ENCODE measurements at regions not wholly inside any gene's neighbourhood (a gene's known extent, or its start where the extent isn't known, plus 50 kb on each side); places are given as distances from the start of the nearest gene placed in this dataset.

DNA sequence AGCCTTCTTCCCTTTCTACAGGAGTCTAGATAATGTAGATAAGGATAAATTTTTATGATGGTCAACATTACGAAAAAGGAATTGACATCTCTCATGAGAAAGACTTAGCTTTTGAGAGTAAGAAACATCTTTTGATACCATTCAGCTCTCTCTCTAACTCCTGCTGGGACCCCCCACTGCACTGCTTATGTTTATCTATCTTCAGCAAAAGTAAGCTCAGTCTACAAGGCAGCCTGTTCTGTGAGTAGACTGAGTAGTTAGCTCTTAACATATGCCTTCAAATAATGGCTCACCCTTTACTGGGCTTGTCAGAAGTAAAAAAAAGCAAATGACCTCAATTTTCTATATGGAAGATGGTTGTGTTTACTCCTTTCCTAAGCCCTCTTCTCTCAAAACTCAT, 372.2 kb upstream of the CDH11 start:
- Mint-ChIP-seq H3K36me3 (ENCODE audit: low read depth) (no peaks in the 10 kb centered on the region), H3K27ac (no peak overlapping the region), H3K27me3 (ENCODE audit: insufficient read depth) (no peaks in the 10 kb centered on the region), H3K4me1 (ENCODE audit: low read depth) (no peaks in the 10 kb centered on the region), H3K9me3 (peaks cover 11% of the 10 kb centered on the region), H3K4me3 (no peak overlapping the region)
- DNase-seq (ENCODE audit: low spot score) = no peak
- intact Hi-C loops (cut with micrococcal nuclease) = no loop called here

DNA sequence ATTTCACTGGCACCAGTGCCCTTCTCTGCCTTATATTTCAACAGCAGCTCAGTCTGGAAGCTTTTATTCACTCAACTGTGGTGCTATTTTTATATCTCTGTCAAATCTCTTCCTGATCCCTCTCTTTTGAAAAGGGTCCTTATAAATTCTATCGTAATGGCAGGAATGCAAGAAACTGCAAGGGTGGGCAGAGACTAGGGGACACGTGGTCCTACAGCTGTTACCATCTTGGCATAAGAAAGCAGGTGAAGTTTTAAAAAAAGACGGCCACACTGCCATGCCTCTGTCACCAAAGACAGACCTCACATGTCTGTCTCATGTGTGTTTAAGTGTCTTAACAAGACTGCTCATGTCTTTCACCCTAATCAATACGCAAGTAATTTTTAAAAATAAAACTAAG, 368.4 kb upstream of the CDH11 start:
- H3K4me1 Mint-ChIP-seq (ENCODE audit: low read depth) = no peaks in the 10 kb centered on the region
- no peak for DNase-seq (ENCODE audit: low spot score)
- H3K9me3 Mint-ChIP-seq = peaks cover 11% of the 10 kb centered on the region
- no peak overlapping the region for H3K4me3 Mint-ChIP-seq
- intact Hi-C loops (cut with micrococcal nuclease) = no loop called here
- no peaks in the 10 kb centered on the region for H3K36me3 Mint-ChIP-seq (ENCODE audit: low read depth)
- no peak overlapping the region for H3K27ac Mint-ChIP-seq
- no peaks in the 10 kb centered on the region for H3K27me3 Mint-ChIP-seq (ENCODE audit: insufficient read depth)

DNA sequence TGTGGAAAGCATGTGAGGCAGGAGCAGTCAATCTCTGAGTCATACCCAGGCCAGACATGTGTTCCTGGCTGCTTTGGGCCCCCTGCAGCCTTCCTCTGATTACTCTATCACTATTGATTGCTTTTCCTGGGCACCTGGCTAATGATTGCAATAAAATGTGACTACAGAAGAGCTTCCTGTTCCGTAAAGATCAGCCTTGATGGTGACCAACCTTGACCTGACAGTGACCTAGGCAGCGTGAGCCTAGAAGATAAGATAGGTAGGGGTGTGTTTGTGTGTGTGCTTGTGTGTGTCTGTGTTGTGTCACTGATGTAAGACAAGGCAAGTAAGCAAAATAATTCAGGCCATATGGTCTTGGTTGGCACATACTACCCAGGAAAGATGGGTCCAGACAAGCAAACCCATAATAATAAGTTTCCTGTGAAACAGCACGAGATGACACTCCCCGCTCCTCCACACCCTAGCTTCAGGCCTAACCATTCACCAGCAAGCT, 367.7 kb upstream of the CDH11 start:
- Mint-ChIP-seq H3K27me3 (ENCODE audit: insufficient read depth) (no peaks in the 10 kb centered on the region), H3K27ac (no peak overlapping the region), H3K36me3 (ENCODE audit: low read depth) (no peaks in the 10 kb centered on the region), H3K4me3 (no peak overlapping the region), H3K4me1 (ENCODE audit: low read depth) (no peaks in the 10 kb centered on the region), H3K9me3 (peaks cover 11% of the 10 kb centered on the region)
- intact Hi-C loops (cut with micrococcal nuclease) = no loop called here
- no peak for DNase-seq (ENCODE audit: low spot score)

DNA sequence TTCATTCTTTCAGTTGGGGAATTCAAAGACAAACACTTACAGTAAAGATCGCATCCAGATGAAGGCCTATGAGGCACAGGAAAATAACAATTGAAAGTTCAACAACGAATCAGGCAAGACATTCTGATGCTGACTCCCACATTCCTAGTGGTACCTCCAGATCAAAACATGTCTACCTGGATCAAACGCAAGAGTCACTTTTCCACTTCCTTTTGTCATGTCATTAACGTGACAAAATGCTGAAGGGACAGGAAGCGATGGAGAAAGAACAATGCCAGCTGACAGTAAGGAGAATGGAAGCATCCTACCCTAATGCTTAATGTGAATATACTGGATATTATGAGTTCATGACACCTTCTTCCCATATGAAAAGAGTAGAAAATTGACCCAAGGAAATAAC, 365.4 kb upstream of the CDH11 start:
- Mint-ChIP-seq H3K27me3 (ENCODE audit: insufficient read depth) (no peaks in the 10 kb centered on the region), H3K9me3 (peaks cover 11% of the 10 kb centered on the region), H3K4me1 (ENCODE audit: low read depth) (no peaks in the 10 kb centered on the region), H3K36me3 (ENCODE audit: low read depth) (no peaks in the 10 kb centered on the region), H3K27ac (no peak overlapping the region), H3K4me3 (no peak overlapping the region)
- intact Hi-C loops (cut with micrococcal nuclease) = no loop called here
- DNase-seq (ENCODE audit: low spot score) = no peak

DNA sequence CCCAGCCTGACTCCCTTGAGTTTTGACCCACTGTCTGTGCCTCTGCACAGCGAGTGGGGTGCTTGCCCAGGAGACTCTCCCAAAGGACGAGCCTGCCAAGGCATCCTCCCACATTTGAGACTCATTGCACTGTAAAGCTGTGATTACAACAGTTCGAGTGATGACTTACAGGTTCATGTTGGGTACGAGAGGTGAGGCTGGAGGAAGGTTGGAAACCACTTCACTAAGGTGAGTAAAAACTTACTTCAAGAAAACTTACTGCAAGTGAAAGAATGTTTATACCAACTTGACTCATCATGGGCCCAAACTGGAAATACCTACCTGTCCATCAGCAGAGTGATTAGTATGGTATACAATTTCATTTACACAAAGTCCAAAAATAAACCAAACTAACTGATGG, 360.1 kb upstream of the CDH11 start:
- intact Hi-C loops (cut with micrococcal nuclease) = no loop called here
- H3K4me3 Mint-ChIP-seq = no peak overlapping the region
- H3K9me3 Mint-ChIP-seq = peaks cover 4% of the 10 kb centered on the region
- no peaks in the 10 kb centered on the region for H3K36me3 Mint-ChIP-seq (ENCODE audit: low read depth)
- no peak for DNase-seq (ENCODE audit: low spot score)
- H3K27me3 Mint-ChIP-seq (ENCODE audit: insufficient read depth) = no peaks in the 10 kb centered on the region
- no peaks in the 10 kb centered on the region for H3K4me1 Mint-ChIP-seq (ENCODE audit: low read depth)
- no peak overlapping the region for H3K27ac Mint-ChIP-seq

DNA sequence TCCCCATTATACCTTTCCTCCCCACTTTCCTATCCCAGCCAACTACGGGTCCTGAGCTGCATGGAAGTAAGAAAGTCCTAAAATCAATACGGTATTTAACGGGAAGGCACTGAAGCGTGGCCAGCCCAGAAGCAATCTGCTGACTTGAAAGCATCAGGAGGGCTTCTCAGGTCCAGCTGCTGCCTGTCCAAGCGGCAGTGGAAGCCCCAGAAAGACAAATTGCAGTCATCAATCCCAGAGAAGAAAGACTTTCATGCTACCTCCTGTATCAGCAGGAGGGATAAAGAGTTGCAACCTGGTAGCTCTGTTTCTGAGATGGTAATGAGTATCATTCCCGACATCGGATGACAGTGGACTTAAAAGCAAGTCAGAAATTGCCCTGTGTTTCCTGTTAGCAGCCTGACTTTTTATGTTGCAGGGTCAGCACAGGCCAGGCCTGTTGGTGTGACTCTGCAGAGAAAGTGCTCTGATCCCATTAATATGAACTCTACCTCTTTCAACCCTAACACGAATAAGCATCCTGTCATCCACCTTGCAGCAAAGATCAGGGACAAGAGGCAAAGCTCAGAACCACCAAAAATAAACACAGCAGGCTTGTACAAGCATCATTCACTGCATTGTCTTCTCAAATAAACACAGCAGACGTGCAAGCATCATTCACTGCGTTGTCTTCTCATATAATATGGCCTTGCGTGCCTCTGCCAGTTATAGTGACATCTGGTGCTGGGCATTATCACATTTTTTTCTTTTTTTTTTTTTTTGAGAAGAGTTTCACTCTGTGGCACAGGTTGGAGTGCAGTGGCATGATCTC, 358.6 kb upstream of the CDH11 start:
- intact Hi-C loops (cut with micrococcal nuclease) = no loop called here
- no peaks in the 10 kb centered on the region for H3K4me1 Mint-ChIP-seq (ENCODE audit: low read depth)
- H3K9me3 Mint-ChIP-seq = peaks cover 4% of the 10 kb centered on the region
- no peak for DNase-seq (ENCODE audit: low spot score)
- H3K27me3 Mint-ChIP-seq (ENCODE audit: insufficient read depth) = no peaks in the 10 kb centered on the region
- no peak overlapping the region for H3K27ac Mint-ChIP-seq
- H3K4me3 Mint-ChIP-seq = no peak overlapping the region
- H3K36me3 Mint-ChIP-seq (ENCODE audit: low read depth) = no peaks in the 10 kb centered on the region

DNA sequence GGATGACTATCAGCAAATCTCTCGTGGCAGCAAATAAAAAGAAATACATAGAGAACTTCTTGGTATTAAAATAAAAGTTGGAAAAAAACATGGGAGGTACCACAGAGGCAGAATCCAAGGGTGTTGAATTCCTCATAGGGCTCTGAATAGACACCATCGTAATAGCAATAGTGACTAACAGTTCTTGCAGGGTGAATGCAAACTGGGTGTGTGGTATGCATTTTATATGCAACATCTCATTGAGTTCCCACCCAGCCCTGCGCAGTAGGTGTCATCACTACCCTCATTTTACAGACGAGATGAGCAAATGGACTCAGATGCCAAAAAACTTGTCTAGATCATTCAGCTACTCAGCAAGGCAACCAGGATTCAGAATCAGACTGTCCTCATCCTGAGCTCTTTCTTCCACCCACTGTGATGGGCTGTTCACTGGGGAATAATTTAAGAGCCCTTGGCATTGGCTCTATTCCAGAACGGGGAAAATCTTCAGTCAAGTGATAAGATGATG, 354.6 kb upstream of the CDH11 start:
- peaks cover 5% of the 10 kb centered on the region for H3K9me3 Mint-ChIP-seq
- intact Hi-C loops (cut with micrococcal nuclease) = no loop called here

DNA sequence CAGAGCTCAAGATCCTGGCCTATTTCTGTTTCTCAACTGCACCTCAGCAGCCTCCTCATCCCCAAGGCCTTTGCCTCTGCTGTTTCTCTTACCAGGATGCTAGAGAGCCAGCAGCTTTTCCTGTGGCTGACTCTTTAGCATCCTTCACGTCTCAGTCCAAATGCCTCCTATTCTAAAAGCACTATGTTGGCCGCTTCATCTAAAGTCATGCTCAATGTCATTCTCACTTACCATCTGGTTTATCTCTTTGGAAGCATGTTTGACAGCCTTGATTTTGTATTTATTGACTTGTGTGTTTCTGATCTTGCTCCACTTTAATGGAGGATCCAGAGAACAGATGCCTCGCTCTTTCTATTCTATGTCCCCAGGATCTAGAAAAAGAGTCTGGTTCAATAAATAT, 351.8 kb upstream of the CDH11 start:
- H3K4me3 Mint-ChIP-seq = no peak overlapping the region
- no peaks in the 10 kb centered on the region for H3K4me1 Mint-ChIP-seq (ENCODE audit: low read depth)
- intact Hi-C loops (cut with micrococcal nuclease) = no loop called here
- DNase-seq (ENCODE audit: low spot score) = no peak
- no peaks in the 10 kb centered on the region for H3K27me3 Mint-ChIP-seq (ENCODE audit: insufficient read depth)
- H3K9me3 Mint-ChIP-seq = peaks cover 5% of the 10 kb centered on the region
- H3K36me3 Mint-ChIP-seq (ENCODE audit: low read depth) = no peaks in the 10 kb centered on the region
- no peak overlapping the region for H3K27ac Mint-ChIP-seq

More for the DNA sequence above, 354.6 kb upstream of the CDH11 start:
- Mint-ChIP-seq H3K36me3 (ENCODE audit: low read depth) (no peaks in the 10 kb centered on the region), H3K4me1 (ENCODE audit: low read depth) (no peaks in the 10 kb centered on the region), H3K4me3 (no peak overlapping the region), H3K27ac (no peak overlapping the region), H3K27me3 (ENCODE audit: insufficient read depth) (no peaks in the 10 kb centered on the region)
- no peak for DNase-seq (ENCODE audit: low spot score)

DNA sequence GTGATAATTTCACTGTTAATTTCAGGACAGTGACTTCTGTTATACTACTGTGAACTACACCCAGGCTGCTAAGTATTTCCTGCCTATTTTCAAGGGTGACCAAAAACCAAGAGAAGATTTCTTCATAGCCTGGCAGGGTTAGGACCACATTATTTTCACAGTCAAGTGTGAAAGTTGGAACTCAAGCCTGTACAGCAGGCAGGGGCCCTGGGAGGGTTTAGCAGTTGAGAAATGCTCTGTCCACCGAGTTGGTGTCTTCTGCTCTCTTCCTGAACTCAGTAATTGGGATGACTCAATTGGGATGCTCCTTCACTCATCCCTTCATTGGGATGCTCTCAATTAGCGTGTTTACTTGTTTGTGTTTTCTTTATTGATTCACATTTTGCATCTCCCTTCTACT, 347.3 kb upstream of the CDH11 start:
- no peak for DNase-seq (ENCODE audit: low spot score)
- intact Hi-C loops (cut with micrococcal nuclease) = no loop called here
- Mint-ChIP-seq H3K9me3 (peaks cover 9% of the 10 kb centered on the region), H3K27me3 (ENCODE audit: insufficient read depth) (no peaks in the 10 kb centered on the region), H3K27ac (no peak overlapping the region), H3K4me1 (ENCODE audit: low read depth) (no peaks in the 10 kb centered on the region), H3K4me3 (no peak overlapping the region), H3K36me3 (ENCODE audit: low read depth) (no peaks in the 10 kb centered on the region)

DNA sequence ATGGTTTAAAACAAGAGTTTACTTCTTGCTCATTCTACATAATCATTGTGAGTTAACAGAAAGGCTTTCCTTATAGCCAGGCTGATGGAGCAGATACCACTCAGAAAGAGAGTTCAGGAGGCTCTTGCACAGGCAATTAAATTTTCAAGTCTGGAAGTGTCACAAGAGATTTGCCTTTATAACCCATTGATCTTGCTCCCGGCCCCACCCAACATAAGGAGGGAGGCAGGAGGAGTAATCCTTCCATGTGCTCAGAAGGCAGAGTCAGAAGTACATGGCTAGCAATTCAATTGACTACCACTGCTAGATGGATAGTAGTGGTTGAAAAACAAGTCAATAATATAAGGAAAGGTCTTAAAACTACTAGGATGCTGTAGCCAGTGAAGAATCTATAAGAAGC, 346.3 kb upstream of the CDH11 start:
- intact Hi-C loops (cut with micrococcal nuclease) = no loop called here
- Mint-ChIP-seq H3K4me3 (no peak overlapping the region), H3K36me3 (ENCODE audit: low read depth) (no peaks in the 10 kb centered on the region), H3K27me3 (ENCODE audit: insufficient read depth) (no peaks in the 10 kb centered on the region), H3K27ac (no peak overlapping the region), H3K4me1 (ENCODE audit: low read depth) (no peaks in the 10 kb centered on the region), H3K9me3 (peaks cover 4% of the 10 kb centered on the region)
- no peak for DNase-seq (ENCODE audit: low spot score)

DNA sequence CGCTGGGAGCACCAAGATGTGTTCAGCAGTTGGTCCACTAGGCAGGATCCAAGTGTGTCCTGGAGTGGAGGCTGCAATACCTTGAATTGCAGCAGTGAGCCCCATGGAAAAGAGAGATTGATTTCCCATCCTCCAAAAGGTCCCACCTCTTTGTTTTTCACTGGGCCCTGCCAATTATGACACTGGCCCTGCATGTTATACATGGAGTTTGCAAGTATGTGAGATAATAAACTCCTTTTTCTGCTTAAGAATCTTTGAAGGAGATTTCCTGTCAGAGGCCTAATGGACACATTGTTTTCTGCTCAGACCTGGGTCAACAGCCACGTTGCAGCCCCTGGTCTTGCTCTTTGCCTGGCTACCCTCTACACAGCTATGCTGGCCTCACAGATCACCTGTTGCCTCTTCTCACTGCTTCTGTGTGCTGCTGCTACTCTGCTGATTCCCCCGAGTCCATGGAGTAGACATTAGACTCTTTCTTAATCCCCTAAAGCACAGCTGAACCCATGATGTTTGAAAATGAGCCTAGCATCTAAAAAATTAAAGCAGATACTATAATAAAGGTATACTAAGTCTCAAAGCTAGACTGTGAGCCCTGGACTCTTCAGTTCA, 341.9 kb upstream of the CDH11 start:
- H3K27ac Mint-ChIP-seq = no peak overlapping the region
- H3K9me3 Mint-ChIP-seq = peaks cover 4% of the 10 kb centered on the region
- no peaks in the 10 kb centered on the region for H3K27me3 Mint-ChIP-seq (ENCODE audit: insufficient read depth)
- no peaks in the 10 kb centered on the region for H3K36me3 Mint-ChIP-seq (ENCODE audit: low read depth)
- no peaks in the 10 kb centered on the region for H3K4me1 Mint-ChIP-seq (ENCODE audit: low read depth)
- DNase-seq (ENCODE audit: low spot score) = no peak
- no peak overlapping the region for H3K4me3 Mint-ChIP-seq
- intact Hi-C loops (cut with micrococcal nuclease) = no loop called here

DNA sequence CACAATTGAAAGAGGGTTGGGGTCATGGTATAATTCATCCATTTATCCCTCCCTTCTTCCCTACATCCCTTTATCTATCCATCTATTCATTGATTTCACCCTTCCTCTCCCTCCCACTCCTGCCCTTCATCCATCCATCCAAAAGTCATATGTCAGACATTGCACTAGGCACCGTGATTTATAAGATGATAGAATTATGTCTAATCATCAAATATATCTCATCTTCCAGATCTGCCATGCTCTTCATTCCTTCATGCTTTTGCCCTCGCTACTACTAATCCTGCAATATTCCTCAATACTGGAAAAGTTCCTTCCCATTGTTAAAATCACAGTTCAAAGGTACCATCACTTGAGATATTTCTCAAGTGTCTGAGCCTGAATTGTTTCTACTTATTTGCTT, 335.2 kb upstream of the CDH11 start:
- no peak for DNase-seq (ENCODE audit: low spot score)
- H3K36me3 Mint-ChIP-seq (ENCODE audit: low read depth) = no peaks in the 10 kb centered on the region
- H3K27ac Mint-ChIP-seq = no peak overlapping the region
- intact Hi-C loops (cut with micrococcal nuclease) = no loop called here
- no peaks in the 10 kb centered on the region for H3K4me1 Mint-ChIP-seq (ENCODE audit: low read depth)
- no peak overlapping the region for H3K4me3 Mint-ChIP-seq
- no peaks in the 10 kb centered on the region for H3K27me3 Mint-ChIP-seq (ENCODE audit: insufficient read depth)
- H3K9me3 Mint-ChIP-seq = peaks cover 5% of the 10 kb centered on the region

DNA sequence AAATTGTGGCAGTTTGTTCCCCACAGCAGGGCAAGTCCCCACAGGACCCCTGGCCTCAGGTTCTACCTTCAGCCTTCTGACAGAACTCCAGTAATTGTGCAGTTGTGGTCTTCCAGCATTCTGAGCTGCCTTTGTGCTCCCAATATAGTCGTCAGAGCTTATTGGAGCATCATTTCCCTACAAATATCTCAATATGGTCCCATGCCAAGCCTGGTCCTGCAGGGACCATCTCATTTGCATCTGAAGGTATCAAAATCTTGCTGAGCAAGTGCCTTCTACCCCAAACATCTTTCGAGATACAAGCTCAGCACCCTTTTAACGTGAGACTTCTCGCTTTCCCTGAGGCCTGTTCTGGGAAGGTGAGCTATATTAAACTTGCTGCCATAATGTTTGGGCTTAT, 333.9 kb upstream of the CDH11 start:
- Mint-ChIP-seq H3K27ac (no peak overlapping the region), H3K36me3 (ENCODE audit: low read depth) (no peaks in the 10 kb centered on the region), H3K4me3 (no peak overlapping the region), H3K9me3 (peaks cover 12% of the 10 kb centered on the region), H3K4me1 (ENCODE audit: low read depth) (no peaks in the 10 kb centered on the region), H3K27me3 (ENCODE audit: insufficient read depth) (no peaks in the 10 kb centered on the region)
- no peak for DNase-seq (ENCODE audit: low spot score)
- intact Hi-C loops (cut with micrococcal nuclease) = no loop called here
